HCT116 (cell line): ENCODE measurements at regions not wholly inside any gene's neighbourhood (a gene's known extent, or its start where the extent isn't known, plus 50 kb on each side); places are given as distances from the start of the nearest gene placed in this dataset.
A peak's percentile ranks its signal among the peaks of the same experiment; 100 is the strongest.

Experiments
- ATAC-seq: fragments of 200-7000 bp; cut with Tn5 transposase; 2 replicates; pipeline ENCODE4 v1.9.1; 2020; ENCODE audit warnings: mild to moderate bottlenecking, moderate library complexity
- BruUV-seq: library from RNA; stranded (reverse); fragments of 400-500 nt; replicated peaks from 2 replicates; lab custom pipeline; 2021; lab: Mats Ljungman, UMichigan
- CTCF ChIA-PET: fragments of 300-600 bp; sonication (Branson Sonifier 250); formaldehyde crosslinking; loops from one replicate; lab custom pipeline; 2021; ENCODE audit warnings: antibody characterized with exemption; lab: Charles Lee
- POLR2A ChIA-PET: fragments of 300-600, 350-600 bp; sonication (Branson Sonifier 250); formaldehyde crosslinking; loops from one replicate; lab custom pipeline; 2021; ENCODE audit warnings: antibody characterized with exemption; lab: Charles Lee
- RAD21 ChIA-PET, 2 experiments: fragments of 300-600 bp; sonication (Branson Sonifier 250); formaldehyde crosslinking; loops; one replicate each; lab custom pipeline; 2023; ENCODE audit warnings: low total read pairs in 2 of 2; ENCODE audit not compliant: uncharacterized antibody in 2 of 2, unreplicated experiment in 2 of 2, low non-redundant PET in 1 of 2; lab: Charles Lee
- DNase-seq: peaks from one replicate; pipeline ENCODE4 v3.0.0-alpha.2; 2010; ENCODE audit warnings: low read depth, low spot score
- H2AFZ ChIP-seq: fragments of 200-600 bp; shearing (Covaris generic), sonication (generic); 2 replicates; pipeline ENCODE4 v1.6.1; 2017; ENCODE audit warnings: low read depth, mixed run types, mixed read lengths, antibody characterized with exemption, low read length; ENCODE audit not compliant: poor library complexity, severe bottlenecking
- H3K27ac ChIP-seq: 2 replicates; pipeline ENCODE4 v1.5.1; 2012; ENCODE audit warnings: low read depth, low read length
- H3K27me3 ChIP-seq: fragments of 200-600 bp; sonication (generic); 2 replicates; pipeline ENCODE4 v1.6.1; 2016; ENCODE audit warnings: mixed run types, low read length, mixed read lengths; ENCODE audit not compliant: insufficient read depth
- H3K36me3 ChIP-seq, 2 experiments: fragments of 200-500 bp in 1 of 2; fragments of 200-600 bp in 1 of 2; sonication (Bioruptor generic) in 1 of 2; sonication (generic) in 1 of 2; 2 replicates each; pipeline versions ENCODE4 v1.5.1 to v1.6.1; 2014 to 2016; ENCODE audit warnings: low read length in 2 of 2, inconsistent platforms in 1 of 2, mixed read lengths in 1 of 2, mixed run types in 1 of 2; ENCODE audit not compliant: insufficient read depth in 2 of 2, control insufficient read depth in 1 of 2
- H3K4me1 ChIP-seq, 2 experiments: fragments of 200-600 bp in 1 of 2; sonication (generic) in 1 of 2; 2 replicates each; pipeline versions ENCODE4 v1.5.1 to v1.6.1; 2012 to 2017; ENCODE audit warnings: low read length in 2 of 2, inconsistent platforms in 1 of 2, mild to moderate bottlenecking in 1 of 2, mixed read lengths in 1 of 2, mixed run types in 1 of 2, moderate library complexity in 1 of 2; ENCODE audit not compliant: insufficient read depth in 2 of 2, control insufficient read depth in 1 of 2
- H3K4me2 ChIP-seq: fragments of 200-600 bp; sonication (generic); 2 replicates; pipeline ENCODE4 v1.6.1; 2017; ENCODE audit warnings: mixed run types, low read length, mixed read lengths
- H3K4me3 ChIP-seq, 2 experiments: fragments of 200-600 bp in 1 of 2; sonication (generic) in 1 of 2; replicated peaks in 1 of 2; 2 replicates each; pipeline ENCODE4 v1.5.1; 2011 to 2016; ENCODE audit warnings: low read length in 2 of 2, control low read depth in 1 of 2, low read depth in 1 of 2, mild to moderate bottlenecking in 1 of 2, mixed read lengths in 1 of 2, mixed run types in 1 of 2
- H3K79me2 ChIP-seq: fragments of 200-600 bp; sonication (generic); 2 replicates; pipeline ENCODE4 v1.6.1; 2017; ENCODE audit warnings: mild to moderate bottlenecking, mixed run types, low read length, moderate library complexity, mixed read lengths; ENCODE audit not compliant: insufficient read depth
- H3K9ac ChIP-seq: fragments of 200-600 bp; sonication (generic); 2 replicates; pipeline ENCODE4 v1.6.1; 2016; ENCODE audit warnings: low read length, mixed read lengths
- H3K9me2 ChIP-seq: fragments of 200-600 bp; sonication (generic), shearing (Covaris generic); 2 replicates; pipeline ENCODE4 v1.6.1; 2017; ENCODE audit warnings: mixed run types, mild to moderate bottlenecking, moderate library complexity; ENCODE audit not compliant: insufficient read depth
- H3K9me3 ChIP-seq, 2 experiments: fragments of 200-500 bp in 1 of 2; fragments of 200-600 bp in 1 of 2; sonication (Bioruptor generic) in 1 of 2; sonication (generic) in 1 of 2; 2 replicates each; pipeline ENCODE4 v1.6.1; 2014 to 2017; ENCODE audit warnings: low read length in 2 of 2, mixed read lengths in 2 of 2, inconsistent platforms in 1 of 2, low read depth in 1 of 2, mild to moderate bottlenecking in 1 of 2, mixed run types in 1 of 2, moderate library complexity in 1 of 2; ENCODE audit not compliant: control insufficient read depth in 1 of 2, insufficient read depth in 1 of 2
- H4K20me1 ChIP-seq: fragments of 200-600 bp; sonication (generic), shearing (Covaris generic); 2 replicates; pipeline ENCODE4 v1.6.1; 2017; ENCODE audit warnings: mixed run types, mild to moderate bottlenecking, moderate library complexity; ENCODE audit not compliant: insufficient read depth
- EGR1 ChIP-seq: IDR thresholded peaks from 2 replicates; pipeline ENCODE4 v1.6.1; 2012; ENCODE audit warnings: low read depth
- EZH2 ChIP-seq: fragments of 200-600 bp; sonication (generic); IDR thresholded peaks from 2 replicates; pipeline ENCODE4 v1.6.1; 2017; ENCODE audit warnings: antibody characterized with exemption, mixed run types
- EZH2phosphoT487 ChIP-seq: fragments of 200-600 bp; IDR thresholded peaks from 2 replicates; pipeline ENCODE4 v1.6.1; 2018; ENCODE audit warnings: antibody characterized with exemption, borderline replicate concordance
- FOSL1 ChIP-seq: IDR thresholded peaks from 2 replicates; pipeline ENCODE4 v1.6.1; 2012; ENCODE audit warnings: low read depth
- POLR2A ChIP-seq: IDR thresholded peaks from 2 replicates; pipeline ENCODE4 v1.7.0; 2011; ENCODE audit warnings: borderline replicate concordance; ENCODE audit not compliant: insufficient read depth, insufficient read length; ENCODE audit errors: extremely low read depth
- POLR2AphosphoS5 ChIP-seq: IDR thresholded peaks from 2 replicates; pipeline ENCODE4 v1.6.1; 2011; ENCODE audit warnings: mild to moderate bottlenecking, low read depth, low read length, moderate library complexity
- RAD21 ChIP-seq: IDR thresholded peaks from 2 replicates; pipeline ENCODE4 v1.6.1; 2012; ENCODE audit warnings: low read depth, mild to moderate bottlenecking
- SIN3A ChIP-seq: IDR thresholded peaks from 2 replicates; pipeline ENCODE4 v1.6.1; 2012; ENCODE audit warnings: low read depth
- SP1 ChIP-seq: IDR thresholded peaks from 2 replicates; pipeline ENCODE4 v1.6.1; 2012; ENCODE audit warnings: low read depth
- SRF ChIP-seq: IDR thresholded peaks from 2 replicates; pipeline ENCODE4 v1.6.1; 2012; ENCODE audit warnings: low read depth
- TCF7L2 ChIP-seq: IDR thresholded peaks from 2 replicates; pipeline ENCODE4 v1.7.0; 2011; ENCODE audit warnings: borderline replicate concordance, inconsistent platforms; ENCODE audit not compliant: insufficient read depth, insufficient read length; ENCODE audit errors: extremely low read depth
- ZBTB33 ChIP-seq: IDR thresholded peaks from 2 replicates; pipeline ENCODE4 v1.6.1; 2011; ENCODE audit warnings: mild to moderate bottlenecking, low read length, moderate library complexity; ENCODE audit not compliant: insufficient replicate concordance; ENCODE audit errors: extremely low read depth
- ZNF274 ChIP-seq: fragments of 200-500 bp; sonication (Bioruptor generic); IDR thresholded peaks from 2 replicates; pipeline ENCODE4 v1.6.1; 2014; ENCODE audit warnings: mild to moderate bottlenecking, low read depth, low read length, inconsistent platforms
- intact Hi-C: fragments of 100-400 bp; cut with micrococcal nuclease; formaldehyde crosslinking; loops from 2 replicates; pipeline ENCODE4 v1.10.0; 2022
- TF ChIP-seq, protein P1 (sequence below), 3 experiments: fragments of 200-600 bp in 1 of 3; sonication (generic) in 1 of 3; IDR thresholded peaks in 2 of 3; conservative IDR thresholded peaks in 1 of 3; 2 replicates each; pipeline ENCODE4 v1.5.1; 2012 to 2017; ENCODE audit warnings: low read depth in 2 of 3, low read length in 2 of 3, antibody characterized with exemption in 1 of 3, borderline replicate concordance in 1 of 3, control low read depth in 1 of 3, mild to moderate bottlenecking in 1 of 3, mixed read lengths in 1 of 3, mixed run types in 1 of 3, moderate library complexity in 1 of 3; ENCODE audit not compliant: insufficient read depth in 1 of 3

GRCh38 chr6:81979329-81979728 lies 226.8 kb upstream of the TENT5A start:
- DNase-seq (no peak), ATAC-seq (no peak)
- Histone ChIP-seq H2AFZ (peak overlapping the region; percentile 71), H3K9ac (no peak overlapping the region), H3K79me2 (no peaks in the 10 kb centered on the region), H3K27me3 (no peaks in the 10 kb centered on the region), H4K20me1 (no peaks in the 10 kb centered on the region), H3K4me2 (no peak overlapping the region), H3K36me3 (no peaks in the 10 kb centered on the region)
- intact Hi-C loops = no loop called here
- ChIA-PET POLR2A (no interaction called here), CTCF (no interaction called here)
- BruUV-seq = no TSS peak
- no peak for TF ChIP-seq SIN3A
- TF ChIP-seq ZBTB33 = no peak
- no peak for TF ChIP-seq FOSL1
- TF ChIP-seq SRF = no peak
- no peak for TF ChIP-seq EGR1
- TF ChIP-seq TCF7L2 = no peak
- no peak for TF ChIP-seq EZH2
- TF ChIP-seq RAD21 = no peak
- no peak for TF ChIP-seq SP1
- TF ChIP-seq, all 23 proteins: peak for 0
- Histone ChIP-seq H3K9me3 (no peaks in the 10 kb centered on the region), H3K27ac (no peak overlapping the region), H3K4me3 (no peak overlapping the region), H3K9me2 (no peaks in the 10 kb centered on the region), H3K4me1 (peaks cover 0 to 15% of the 10 kb centered on the region in 2 experiments; a peak in 2 of 4 replicates)
- RAD21 ChIA-PET = no interaction called here

DNA sequence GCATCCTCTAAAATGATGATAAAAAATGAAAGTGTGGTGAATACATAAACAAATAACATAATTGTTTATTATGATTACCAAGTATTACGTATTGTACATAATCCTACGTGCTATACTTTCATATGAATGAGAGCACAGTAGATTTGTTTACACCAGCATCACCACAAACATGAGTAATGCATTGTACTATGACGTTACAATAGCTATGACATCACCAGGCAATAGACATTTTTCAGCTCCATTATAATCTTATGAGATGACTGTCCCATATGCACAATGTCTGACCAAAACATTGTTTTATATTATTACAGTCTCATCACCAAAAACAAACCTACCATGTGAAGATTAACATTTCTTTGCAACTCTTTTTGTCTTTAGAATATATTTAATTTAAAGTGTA lies 225.7 kb upstream of the TENT5A start:
- no TSS peak for BruUV-seq
- Histone ChIP-seq H3K27me3 (no peaks in the 10 kb centered on the region), H3K4me3 (no peak overlapping the region), H3K36me3 (no peaks in the 10 kb centered on the region), H3K9me3 (no peaks in the 10 kb centered on the region), H3K27ac (no peak overlapping the region), H2AFZ (peak overlapping the region; percentile 18), H3K79me2 (no peaks in the 10 kb centered on the region), H4K20me1 (no peaks in the 10 kb centered on the region), H3K9ac (no peak overlapping the region), H3K4me2 (no peak overlapping the region), H3K4me1 (peaks cover 0 to 15% of the 10 kb centered on the region in 2 experiments; a peak in 2 of 4 replicates), H3K9me2 (no peaks in the 10 kb centered on the region)
- POLR2A ChIA-PET = no interaction called here
- CTCF ChIA-PET = no interaction called here
- TF ChIP-seq, protein P1, sequence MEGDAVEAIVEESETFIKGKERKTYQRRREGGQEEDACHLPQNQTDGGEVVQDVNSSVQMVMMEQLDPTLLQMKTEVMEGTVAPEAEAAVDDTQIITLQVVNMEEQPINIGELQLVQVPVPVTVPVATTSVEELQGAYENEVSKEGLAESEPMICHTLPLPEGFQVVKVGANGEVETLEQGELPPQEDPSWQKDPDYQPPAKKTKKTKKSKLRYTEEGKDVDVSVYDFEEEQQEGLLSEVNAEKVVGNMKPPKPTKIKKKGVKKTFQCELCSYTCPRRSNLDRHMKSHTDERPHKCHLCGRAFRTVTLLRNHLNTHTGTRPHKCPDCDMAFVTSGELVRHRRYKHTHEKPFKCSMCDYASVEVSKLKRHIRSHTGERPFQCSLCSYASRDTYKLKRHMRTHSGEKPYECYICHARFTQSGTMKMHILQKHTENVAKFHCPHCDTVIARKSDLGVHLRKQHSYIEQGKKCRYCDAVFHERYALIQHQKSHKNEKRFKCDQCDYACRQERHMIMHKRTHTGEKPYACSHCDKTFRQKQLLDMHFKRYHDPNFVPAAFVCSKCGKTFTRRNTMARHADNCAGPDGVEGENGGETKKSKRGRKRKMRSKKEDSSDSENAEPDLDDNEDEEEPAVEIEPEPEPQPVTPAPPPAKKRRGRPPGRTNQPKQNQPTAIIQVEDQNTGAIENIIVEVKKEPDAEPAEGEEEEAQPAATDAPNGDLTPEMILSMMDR (IDR thresholded peaks at IDR 0.05 in 2 of 3, conservative IDR thresholded peaks at IDR 0.05 in 1 of 3; ENCODE audit: borderline replicate concordance in 1 of 3, insufficient read depth in 1 of 3, low read depth in 2 of 3, low read length in 2 of 3) = no peak
- TF ChIP-seq EZH2phosphoT487 (no peak), ZBTB33 (no peak), FOSL1 (no peak), POLR2AphosphoS5 (no peak), ZNF274 (no peak), POLR2A (no peak), RAD21 (no peak), SP1 (no peak)
- ATAC-seq = no peak
- RAD21 ChIA-PET = no interaction called here
- no peak for DNase-seq
- intact Hi-C loops = no loop called here
